Glutamatergic neuron (in vitro differentiated cells): ENCODE measurements at regions not wholly inside any gene's neighbourhood (a gene's known extent, or its start where the extent isn't known, plus 50 kb on each side); places are given as distances from the start of the nearest gene placed in this dataset.
"Not testable (repeated sequence)": the region's sequence is repeated elsewhere in the genome, so short reads cannot be mapped to it uniquely, and the experiment has no call there.

ENCODE experiments used
- DNase-seq: peaks from one replicate; pipeline ENCODE4 v3.0.0; 2022
- H3K27ac Mint-ChIP-seq: one replicate; pipeline ENCODE4 v1.8.0; 2020; ENCODE audit warnings: mild to moderate bottlenecking, mixed read lengths, inconsistent platforms; ENCODE audit not compliant: unreplicated experiment
- H3K27me3 Mint-ChIP-seq: one replicate; pipeline ENCODE4 v1.8.0; 2020; ENCODE audit warnings: mild to moderate bottlenecking, moderate library complexity, mixed read lengths, inconsistent platforms; ENCODE audit not compliant: unreplicated experiment
- H3K36me3 Mint-ChIP-seq: one replicate; pipeline ENCODE4 v1.8.0; 2020; ENCODE audit warnings: mild to moderate bottlenecking, mixed read lengths, inconsistent platforms; ENCODE audit not compliant: unreplicated experiment
- H3K4me1 Mint-ChIP-seq: one replicate; pipeline ENCODE4 v1.8.0; 2020; ENCODE audit warnings: mild to moderate bottlenecking, low read depth, mixed read lengths, inconsistent platforms; ENCODE audit not compliant: unreplicated experiment
- H3K4me3 Mint-ChIP-seq: one replicate; pipeline ENCODE4 v1.8.0; 2020; ENCODE audit warnings: mild to moderate bottlenecking, mixed read lengths, inconsistent platforms; ENCODE audit not compliant: unreplicated experiment
- H3K9me3 Mint-ChIP-seq: one replicate; pipeline ENCODE4 v1.8.0; 2020; ENCODE audit warnings: mild to moderate bottlenecking, moderate library complexity, mixed read lengths, inconsistent platforms; ENCODE audit not compliant: unreplicated experiment
- TF ChIP-seq, protein P1 (sequence below): fragments of 200-600 bp; sonication (generic); IDR thresholded peaks from one replicate; pipeline ENCODE4 v1.5.0; 2021; ENCODE audit not compliant: partially characterized antibody, unreplicated experiment

DNA sequence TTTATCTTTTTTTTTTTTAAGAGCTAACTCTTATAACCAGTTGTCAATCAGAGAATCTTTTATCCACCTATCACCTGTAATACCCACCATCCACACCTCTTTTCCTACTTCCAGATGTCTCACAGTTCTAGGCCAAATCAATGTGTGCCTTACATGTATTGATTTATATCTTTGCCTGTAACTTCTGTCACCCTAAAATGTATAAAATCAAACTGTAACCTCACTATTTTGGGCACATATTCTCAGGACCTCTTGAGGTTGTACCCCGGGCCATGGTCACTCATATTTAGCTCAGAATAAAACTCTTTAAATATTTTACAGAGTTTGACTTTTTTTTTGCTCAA, 404.7 kb upstream of the RORB start:
- no peaks in the 10 kb centered on the region for H3K36me3 Mint-ChIP-seq
- peaks cover 6% of the 10 kb centered on the region for H3K27me3 Mint-ChIP-seq
- no peaks in the 10 kb centered on the region for H3K4me1 Mint-ChIP-seq
- TF ChIP-seq, protein P1, sequence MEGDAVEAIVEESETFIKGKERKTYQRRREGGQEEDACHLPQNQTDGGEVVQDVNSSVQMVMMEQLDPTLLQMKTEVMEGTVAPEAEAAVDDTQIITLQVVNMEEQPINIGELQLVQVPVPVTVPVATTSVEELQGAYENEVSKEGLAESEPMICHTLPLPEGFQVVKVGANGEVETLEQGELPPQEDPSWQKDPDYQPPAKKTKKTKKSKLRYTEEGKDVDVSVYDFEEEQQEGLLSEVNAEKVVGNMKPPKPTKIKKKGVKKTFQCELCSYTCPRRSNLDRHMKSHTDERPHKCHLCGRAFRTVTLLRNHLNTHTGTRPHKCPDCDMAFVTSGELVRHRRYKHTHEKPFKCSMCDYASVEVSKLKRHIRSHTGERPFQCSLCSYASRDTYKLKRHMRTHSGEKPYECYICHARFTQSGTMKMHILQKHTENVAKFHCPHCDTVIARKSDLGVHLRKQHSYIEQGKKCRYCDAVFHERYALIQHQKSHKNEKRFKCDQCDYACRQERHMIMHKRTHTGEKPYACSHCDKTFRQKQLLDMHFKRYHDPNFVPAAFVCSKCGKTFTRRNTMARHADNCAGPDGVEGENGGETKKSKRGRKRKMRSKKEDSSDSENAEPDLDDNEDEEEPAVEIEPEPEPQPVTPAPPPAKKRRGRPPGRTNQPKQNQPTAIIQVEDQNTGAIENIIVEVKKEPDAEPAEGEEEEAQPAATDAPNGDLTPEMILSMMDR = no peak
- peaks cover 4% of the 10 kb centered on the region for H3K9me3 Mint-ChIP-seq
- H3K4me3 Mint-ChIP-seq = no peak overlapping the region
- H3K27ac Mint-ChIP-seq = no peak overlapping the region
- no peak for DNase-seq

GRCh38 chr9:74094037-74094436, 403.1 kb upstream of the RORB start:
- not testable (repeated sequence) for H3K4me3 Mint-ChIP-seq, H3K9me3 Mint-ChIP-seq, H3K4me1 Mint-ChIP-seq, H3K27me3 Mint-ChIP-seq, H3K27ac Mint-ChIP-seq, H3K36me3 Mint-ChIP-seq, DNase-seq

DNA sequence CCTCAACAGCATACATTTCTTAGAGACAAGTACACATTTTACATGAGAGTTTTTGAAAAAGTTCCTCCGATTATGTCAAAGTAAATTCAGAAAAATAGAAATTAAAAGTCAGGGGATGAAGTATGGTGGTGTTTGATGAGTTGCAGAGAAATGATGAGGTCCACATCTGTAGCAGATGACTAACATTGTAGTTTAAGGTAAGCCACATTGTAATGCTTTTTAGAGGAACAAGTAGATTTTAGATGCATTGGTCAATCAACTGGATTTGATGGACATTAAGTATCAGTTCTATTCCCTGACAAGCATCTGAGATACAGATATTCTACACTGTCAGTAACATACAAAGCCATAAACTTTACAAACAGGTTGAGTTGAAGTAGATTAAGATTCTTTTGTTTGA, 402.4 kb upstream of the RORB start:
- no peak overlapping the region for H3K27ac Mint-ChIP-seq
- peaks cover 2% of the 10 kb centered on the region for H3K27me3 Mint-ChIP-seq
- no peak overlapping the region for H3K4me3 Mint-ChIP-seq
- H3K4me1 Mint-ChIP-seq = no peaks in the 10 kb centered on the region
- DNase-seq = no peak
- peaks cover 2% of the 10 kb centered on the region for H3K9me3 Mint-ChIP-seq
- no peaks in the 10 kb centered on the region for H3K36me3 Mint-ChIP-seq
- TF ChIP-seq, protein P1 = no peak

DNA sequence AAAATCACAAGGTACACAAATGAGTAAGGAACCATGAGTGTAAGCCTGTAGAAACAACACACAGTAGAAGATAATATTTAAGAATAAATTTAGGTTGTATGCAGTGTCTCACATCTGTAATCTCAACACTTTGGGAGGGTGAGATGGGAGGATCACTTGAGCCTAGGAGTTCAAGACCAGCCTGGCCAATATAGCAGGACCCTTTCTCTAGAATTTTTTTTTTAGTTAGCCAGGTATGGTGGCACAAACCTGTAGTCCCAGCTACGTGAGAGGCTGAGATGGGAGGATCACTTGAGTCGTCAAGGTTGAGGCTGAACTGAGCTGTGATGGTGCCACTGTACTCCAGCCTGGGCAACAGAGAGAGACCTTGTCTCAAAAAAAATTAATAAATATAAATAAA, 401.2 kb upstream of the RORB start:
- TF ChIP-seq, protein P1 = no peak
- DNase-seq = no peak

DNA sequence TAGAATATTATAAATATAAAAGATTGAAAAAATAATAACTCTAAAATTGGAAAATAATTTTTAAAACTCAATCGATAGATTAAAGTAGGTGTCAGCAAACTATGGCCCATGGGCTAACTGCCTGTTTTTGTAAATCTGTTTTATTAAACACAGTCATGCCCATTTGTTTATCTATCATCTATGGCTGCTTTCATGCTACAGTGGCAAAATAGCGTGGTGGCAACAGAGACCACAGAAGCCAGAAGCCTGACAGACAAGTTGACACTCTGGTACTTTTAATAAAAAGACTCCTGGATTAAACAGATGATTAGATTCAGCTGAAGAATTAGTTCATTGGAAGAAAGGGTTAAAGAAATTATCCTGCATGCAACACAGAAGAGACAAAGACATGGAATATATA, 400.7 kb upstream of the RORB start:
- DNase-seq = no peak

More for the DNA sequence above, 401.2 kb upstream of the RORB start:
- no peak overlapping the region for H3K27ac Mint-ChIP-seq
- H3K36me3 Mint-ChIP-seq = no peaks in the 10 kb centered on the region
- no peak overlapping the region for H3K4me3 Mint-ChIP-seq
- H3K4me1 Mint-ChIP-seq = no peaks in the 10 kb centered on the region
- H3K9me3 Mint-ChIP-seq = no peaks in the 10 kb centered on the region
- H3K27me3 Mint-ChIP-seq = no peaks in the 10 kb centered on the region

More for the DNA sequence above, 400.7 kb upstream of the RORB start:
- Mint-ChIP-seq H3K27me3 (no peaks in the 10 kb centered on the region), H3K27ac (no peak overlapping the region), H3K4me1 (no peaks in the 10 kb centered on the region), H3K9me3 (no peaks in the 10 kb centered on the region), H3K4me3 (no peak overlapping the region), H3K36me3 (no peaks in the 10 kb centered on the region)
- TF ChIP-seq, protein P1 = no peak
